HepG2 (cell line): ENCODE measurements at regions not wholly inside any gene's neighbourhood (a gene's known extent, or its start where the extent isn't known, plus 50 kb on each side); places are given as distances from the start of the nearest gene placed in this dataset.

ENCODE experiments used
- ATAC-seq: fragments of 200-7000 bp; cut with Tn5 transposase; 3 replicates; pipeline ENCODE4 v1.9.1; 2020; ENCODE audit warnings: mild to moderate bottlenecking, moderate library complexity
- BruUV-seq: library from RNA; stranded (reverse); fragments of 400-500 nt; replicated peaks from 2 replicates; lab custom pipeline; 2021; lab: Mats Ljungman, UMichigan
- CTCF ChIA-PET: fragments of 300-600 bp; formaldehyde crosslinking; extraction: SDS; loops from one replicate; lab custom pipeline; 2021; ENCODE audit warnings: low total read pairs, inconsistent platforms, low intra/inter-chr PET ratio; lab: Yijun Ruan, JAX
- POLR2A ChIA-PET: fragments of 350-600 bp; sonication (Branson Sonifier 250); formaldehyde crosslinking; loops from one replicate; lab custom pipeline; 2020; ENCODE audit warnings: antibody characterized with exemption, inconsistent platforms; lab: Yijun Ruan, JAX
- DNase-seq: peaks from one replicate; pipeline ENCODE4 v3.0.0-alpha.2; 2015; ENCODE audit warnings: low spot score
- FAIRE-seq: peaks from 3 replicates; lab custom pipeline; 2011; peaks lifted over from hg19 to GRCh38; lab: Jason Lieb, UNC
- H2AFZ ChIP-seq: one replicate; pipeline ENCODE4 v1.6.1; 2011; ENCODE audit warnings: low read length, inconsistent platforms
- H3K27ac ChIP-seq: fragments of 300-600 bp; 3 replicates; pipeline ENCODE4 v1.8.0; 2011; ENCODE audit warnings: mixed run types, mild to moderate bottlenecking, mixed read lengths, low read length, inconsistent platforms; ENCODE audit not compliant: insufficient read depth; ENCODE audit errors: extremely low read length
- H3K27me3 ChIP-seq, 2 experiments: fragments of 200-600 bp in 1 of 2; 2 replicates in 1 of 2; 3 replicates in 1 of 2; pipeline versions ENCODE4 v1.6.0 to v1.8.0; 2011; ENCODE audit warnings: low read length in 2 of 2, mild to moderate bottlenecking in 2 of 2, moderate library complexity in 2 of 2, inconsistent platforms in 1 of 2; ENCODE audit not compliant: insufficient read depth in 2 of 2, control insufficient read depth in 1 of 2
- H3K36me3 ChIP-seq, 2 experiments: fragments of 200-600 bp in 1 of 2; replicated peaks in 1 of 2; 2 replicates in 1 of 2; 3 replicates in 1 of 2; pipeline versions ENCODE4 v1.5.1 to v1.8.0; 2011; ENCODE audit warnings: low read length in 2 of 2, inconsistent platforms in 1 of 2; ENCODE audit not compliant: insufficient read depth in 2 of 2, control insufficient read depth in 1 of 2
- H3K4me1 ChIP-seq: 2 replicates; pipeline ENCODE4 v1.5.1; 2012; ENCODE audit warnings: low read length, inconsistent platforms; ENCODE audit not compliant: insufficient read depth
- H3K4me2 ChIP-seq: 2 replicates; pipeline ENCODE4 v1.6.0; 2011; ENCODE audit warnings: low read depth, low read length, inconsistent platforms
- H3K4me3 ChIP-seq, 3 experiments: fragments of 200-600 bp in 1 of 3; sonication (generic), shearing (Covaris generic) in 1 of 3; replicated peaks in 1 of 3; 2 replicates each; pipeline ENCODE4 v1.5.1; 2011 to 2016; ENCODE audit warnings: low read length in 3 of 3, inconsistent platforms in 2 of 3, low read depth in 2 of 3, mild to moderate bottlenecking in 2 of 3, control low read depth in 1 of 3, mixed read lengths in 1 of 3; ENCODE audit not compliant: insufficient read depth in 1 of 3
- H3K79me2 ChIP-seq: one replicate; pipeline ENCODE4 v1.6.1; 2011; ENCODE audit warnings: low read length, inconsistent platforms; ENCODE audit not compliant: insufficient read depth
- H3K9ac ChIP-seq: 2 replicates; pipeline ENCODE4 v1.6.0; 2011; ENCODE audit warnings: mild to moderate bottlenecking, low read depth, low read length, inconsistent platforms; ENCODE audit not compliant: insufficient read depth
- H3K9me3 ChIP-seq: 2 replicates; pipeline ENCODE4 v1.5.1; 2012; ENCODE audit warnings: mild to moderate bottlenecking, low read length
- H4K20me1 ChIP-seq: 2 replicates; pipeline ENCODE4 v1.6.0; 2011; ENCODE audit warnings: inconsistent platforms, mild to moderate bottlenecking, low read length, moderate library complexity; ENCODE audit not compliant: insufficient read depth
- GATAD2A ChIP-seq: IDR thresholded peaks from 2 replicates; pipeline ENCODE4 v1.6.1; 2016
- KDM2A ChIP-seq: sonication (generic); formaldehyde crosslinking; IDR thresholded peaks from 2 replicates; pipeline ENCODE4 v1.4.0; 2020; ENCODE audit warnings: low read depth, missing genetic modification reagents, borderline replicate concordance
- KLF9 ChIP-seq: IDR thresholded peaks from 2 replicates; pipeline ENCODE4 v1.6.1; 2016; ENCODE audit warnings: low read depth
- MTA1 ChIP-seq: sonication (generic); formaldehyde crosslinking; IDR thresholded peaks from 2 replicates; pipeline ENCODE4 v1.4.0; 2020; ENCODE audit warnings: missing genetic modification reagents, mild to moderate bottlenecking, borderline replicate concordance
- TEAD3 ChIP-seq: optimal IDR thresholded peaks from 2 replicates; pipeline ENCODE3; 2016; ENCODE audit warnings: borderline replicate concordance
- ZBTB8A ChIP-seq: sonication (generic); formaldehyde crosslinking; IDR thresholded peaks from 2 replicates; pipeline ENCODE4 v1.4.0; 2020; ENCODE audit warnings: mild to moderate bottlenecking, low read depth, missing genetic modification reagents, borderline replicate concordance
- ZNF367 ChIP-seq: sonication (generic); formaldehyde crosslinking; IDR thresholded peaks from 2 replicates; pipeline ENCODE4 v1.4.0; 2020; ENCODE audit warnings: missing genetic modification reagents, borderline replicate concordance
- WGBS: methylation state at CpG from one replicate; pipeline ENCODE4 v1.1.6; 2017; ENCODE audit warnings: low lambda C conversion rate; 5-methylcytosine and 5-hydroxymethylcytosine counted together
- in situ Hi-C: cut with HindIII; loops from 2 replicates; pipeline ENCODE4 v1.10.0; 2017; ENCODE audit warnings: low pct_unique_long_range_greater_than_20kb; ENCODE audit not compliant: extremely low pct_ligation_motif_present
- intact Hi-C: fragments of 100-400 bp; cut with micrococcal nuclease; formaldehyde crosslinking; loops from one replicate; pipeline ENCODE4 v1.10.0; 2022; ENCODE audit not compliant: unreplicated experiment
- TF ChIP-seq, protein P1 (sequence below): sonication (generic); formaldehyde crosslinking; IDR thresholded peaks from 2 replicates; pipeline ENCODE4 v1.4.0; 2020; ENCODE audit warnings: missing genetic modification reagents

GRCh38 chrX:148192547-148192946 lies 211.4 kb downstream of the FMR1NB start:
- Histone ChIP-seq H3K4me1 (no peaks in the 10 kb centered on the region), H3K9me3 (no peaks in the 10 kb centered on the region), H3K9ac (no peak overlapping the region), H3K4me3 (no peak overlapping the region), H3K4me2 (no peak overlapping the region), H4K20me1 (no peaks in the 10 kb centered on the region), H3K27ac (no peak overlapping the region), H3K27me3 (no peaks in the 10 kb centered on the region), H2AFZ (no peak overlapping the region), H3K79me2 (no peaks in the 10 kb centered on the region), H3K36me3 (no peaks in the 10 kb centered on the region)
- intact Hi-C loops (no loop called here), in situ Hi-C loops (no loop called here)
- DNase-seq (no peak), ATAC-seq (no peak), FAIRE-seq (no peak)
- CTCF ChIA-PET, result no interaction called here
- POLR2A ChIA-PET, result no interaction called here
- no TSS peak for BruUV-seq
- TF ChIP-seq ZBTB8A (CRISPR knock-in tag) (no peak), ZNF367 (CRISPR knock-in tag) (no peak), GATAD2A (CRISPR knock-in tag) (no peak), KLF9 (no peak), MTA1 (CRISPR knock-in tag) (no peak), TEAD3 (CRISPR knock-in tag) (no peak), KDM2A (CRISPR knock-in tag) (no peak)
- TF ChIP-seq, protein P1, sequence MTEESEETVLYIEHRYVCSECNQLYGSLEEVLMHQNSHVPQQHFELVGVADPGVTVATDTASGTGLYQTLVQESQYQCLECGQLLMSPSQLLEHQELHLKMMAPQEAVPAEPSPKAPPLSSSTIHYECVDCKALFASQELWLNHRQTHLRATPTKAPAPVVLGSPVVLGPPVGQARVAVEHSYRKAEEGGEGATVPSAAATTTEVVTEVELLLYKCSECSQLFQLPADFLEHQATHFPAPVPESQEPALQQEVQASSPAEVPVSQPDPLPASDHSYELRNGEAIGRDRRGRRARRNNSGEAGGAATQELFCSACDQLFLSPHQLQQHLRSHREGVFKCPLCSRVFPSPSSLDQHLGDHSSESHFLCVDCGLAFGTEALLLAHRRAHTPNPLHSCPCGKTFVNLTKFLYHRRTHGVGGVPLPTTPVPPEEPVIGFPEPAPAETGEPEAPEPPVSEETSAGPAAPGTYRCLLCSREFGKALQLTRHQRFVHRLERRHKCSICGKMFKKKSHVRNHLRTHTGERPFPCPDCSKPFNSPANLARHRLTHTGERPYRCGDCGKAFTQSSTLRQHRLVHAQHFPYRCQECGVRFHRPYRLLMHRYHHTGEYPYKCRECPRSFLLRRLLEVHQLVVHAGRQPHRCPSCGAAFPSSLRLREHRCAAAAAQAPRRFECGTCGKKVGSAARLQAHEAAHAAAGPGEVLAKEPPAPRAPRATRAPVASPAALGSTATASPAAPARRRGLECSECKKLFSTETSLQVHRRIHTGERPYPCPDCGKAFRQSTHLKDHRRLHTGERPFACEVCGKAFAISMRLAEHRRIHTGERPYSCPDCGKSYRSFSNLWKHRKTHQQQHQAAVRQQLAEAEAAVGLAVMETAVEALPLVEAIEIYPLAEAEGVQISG (CRISPR knock-in tag), result no peak
- WGBS, result 0% methylated on average over 3 of the region's 4 CpGs
